NCI-H774 (cell line): ENCODE measurements at regions not wholly inside any gene's neighbourhood (a gene's known extent, or its start where the extent isn't known, plus 50 kb on each side); places are given as distances from the start of the nearest gene placed in this dataset.

Experiments
- DNase-seq: peaks from one replicate; lab custom pipeline; 2025; lab: John Stamatoyannopoulos, UW

DNA sequence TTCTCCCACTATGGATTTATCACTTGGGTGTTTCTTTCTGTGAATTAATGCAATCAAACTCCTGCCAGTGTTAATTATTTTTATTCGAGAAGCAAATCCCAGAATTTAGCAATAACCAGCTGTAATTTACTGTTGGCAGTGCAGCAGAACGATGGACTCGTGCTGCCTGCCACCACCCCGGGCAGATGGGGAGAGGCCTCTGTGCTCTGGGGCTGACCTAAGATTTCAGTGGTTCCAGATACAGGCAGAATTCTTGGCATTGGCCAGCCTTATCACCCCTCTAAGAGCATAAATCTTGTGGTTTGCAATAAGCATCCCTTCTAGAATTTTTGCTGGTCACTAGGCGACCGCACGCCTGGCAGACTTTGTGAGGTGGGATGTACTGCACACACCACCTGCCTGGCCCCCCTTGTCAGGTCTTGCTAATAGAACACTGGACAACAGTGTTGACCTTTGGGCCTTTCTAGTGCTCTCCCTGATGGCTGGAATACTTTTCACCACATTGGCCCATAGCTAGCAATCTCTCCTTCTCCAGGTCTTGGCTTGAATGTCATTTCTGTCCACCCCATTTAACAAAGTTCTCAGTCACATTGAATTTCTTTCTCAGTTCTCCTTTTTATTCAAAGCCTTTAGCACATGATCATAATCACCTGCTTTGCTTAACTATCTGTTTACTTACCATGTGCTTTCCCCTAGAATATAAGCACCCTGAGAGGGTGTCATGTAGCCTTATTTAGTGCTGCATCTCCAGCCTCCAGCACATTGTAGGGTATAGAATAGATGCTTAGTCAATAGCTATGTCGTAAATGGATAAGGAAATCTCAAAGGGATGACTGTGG lies 122.1 kb upstream of the DYNLRB2 start:
- no peak for DNase-seq

DNA sequence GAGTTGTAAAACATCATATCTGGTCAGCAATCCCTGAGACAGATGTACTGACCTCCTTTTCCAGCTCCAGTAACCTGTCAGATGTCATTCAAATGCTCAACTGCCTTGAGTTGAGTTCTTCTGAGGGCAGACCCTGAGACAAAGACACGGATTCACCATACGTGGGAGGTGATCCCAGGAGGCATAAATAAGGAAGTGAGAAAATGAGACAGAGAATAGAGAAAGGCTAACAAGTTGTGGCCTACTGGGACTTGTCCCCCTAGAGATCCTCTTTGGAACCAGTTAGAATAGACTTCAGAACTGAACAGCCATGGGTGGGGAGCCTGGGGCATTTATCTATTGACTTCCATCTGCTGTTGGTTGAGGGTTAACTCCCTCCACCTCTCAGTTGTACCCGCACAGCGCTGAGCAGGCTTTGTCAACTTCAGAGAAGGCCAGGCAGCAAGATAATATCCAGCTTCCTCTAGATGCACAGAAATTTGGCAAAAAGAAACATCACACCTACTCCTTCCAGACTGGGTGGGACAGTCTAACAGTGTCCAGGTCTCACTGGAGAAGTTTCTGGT lies 123.0 kb upstream of the DYNLRB2 start:
- no peak for DNase-seq

- DNase-seq = no peak
Observed at GRCh38 chr16:80408014-80408413, 132.8 kb upstream of the DYNLRB2 start.

DNA sequence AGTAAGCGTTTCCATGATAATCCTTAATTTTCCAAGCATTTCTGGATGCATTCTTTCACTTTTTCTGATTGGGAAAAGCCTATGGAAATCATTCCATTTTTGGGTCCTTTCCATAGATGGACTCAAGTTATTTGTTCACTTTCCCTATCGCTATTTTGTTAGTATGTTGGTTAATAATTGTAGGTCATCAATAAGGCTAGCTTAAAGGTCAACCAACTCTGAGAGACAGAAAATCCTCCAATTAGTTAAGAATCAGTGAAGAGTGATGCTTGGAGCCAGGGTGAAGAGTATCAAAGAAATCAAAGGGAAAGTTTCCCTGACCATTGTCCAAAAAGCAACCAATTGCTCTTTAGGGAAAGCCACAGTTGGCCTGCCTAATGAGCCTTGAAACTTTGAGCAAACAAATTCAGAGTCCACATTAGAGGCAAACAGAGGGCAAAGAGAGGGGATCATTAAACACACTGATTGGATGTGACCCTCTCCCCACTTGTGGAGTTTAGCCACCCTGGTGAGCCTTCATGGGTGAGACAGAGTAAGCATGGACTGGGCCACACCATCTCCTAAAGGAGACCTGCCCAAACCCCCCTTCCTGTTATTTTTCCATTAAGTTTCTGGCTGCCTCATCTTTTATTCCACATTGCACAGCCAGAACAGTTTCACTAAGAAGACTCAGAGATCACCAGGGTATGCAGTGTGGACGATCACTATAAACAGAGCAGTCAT lies 133.4 kb upstream of the DYNLRB2 start:
- DNase-seq = no peak

DNA sequence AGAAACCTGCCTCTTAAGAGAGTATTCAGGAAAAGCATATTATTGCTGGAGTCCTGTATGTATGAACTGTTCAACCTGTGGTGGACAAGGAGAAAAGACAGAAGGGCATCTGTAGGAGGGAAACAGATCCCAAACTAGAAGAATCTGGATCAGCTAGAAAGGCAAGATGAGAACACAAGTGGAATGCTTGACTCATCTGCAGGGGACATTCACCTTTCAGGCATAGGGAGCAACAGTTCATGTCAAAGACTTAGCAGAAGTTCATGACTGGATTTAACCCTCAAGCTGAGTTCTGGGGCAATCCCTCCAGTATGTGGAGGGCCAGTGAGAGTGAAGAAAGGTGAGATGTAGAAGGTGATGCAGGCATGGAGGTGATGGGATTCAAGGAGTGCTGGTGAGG lies 135.9 kb upstream of the DYNLRB2 start:
- no peak for DNase-seq

GRCh38 chr16:80403894-80404293 lies 136.9 kb upstream of the DYNLRB2 start:
- DNase-seq = no peak

GRCh38 chr16:80390871-80391489 lies 149.8 kb upstream of the DYNLRB2 start:
- DNase-seq = no peak

- DNase-seq = no peak
Observed at GRCh38 chr16:80390046-80390445, 150.7 kb upstream of the DYNLRB2 start.

DNA sequence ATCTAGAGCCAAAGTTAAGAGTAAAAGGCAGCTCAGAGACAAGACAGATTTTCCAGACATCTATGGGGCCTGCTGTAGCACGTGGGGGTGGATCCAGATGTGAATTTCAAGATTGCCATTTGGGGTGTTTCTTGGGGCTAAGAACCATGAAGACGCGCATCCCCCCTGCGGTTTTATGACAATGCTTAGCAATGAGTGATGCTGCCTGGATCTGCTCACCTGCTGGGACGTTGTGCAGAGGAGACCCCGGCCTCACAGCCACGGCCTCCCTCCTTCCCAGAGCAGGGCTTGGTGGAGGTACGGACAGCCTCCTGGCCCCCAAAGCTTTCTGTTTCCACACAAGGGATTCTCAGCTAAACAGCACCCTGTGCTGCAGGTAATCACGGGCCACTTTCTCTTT lies 151.5 kb upstream of the DYNLRB2 start:
- no peak for DNase-seq

- DNase-seq = no peak
Observed at GRCh38 chr16:80387318-80387921, 153.4 kb upstream of the DYNLRB2 start.

DNA sequence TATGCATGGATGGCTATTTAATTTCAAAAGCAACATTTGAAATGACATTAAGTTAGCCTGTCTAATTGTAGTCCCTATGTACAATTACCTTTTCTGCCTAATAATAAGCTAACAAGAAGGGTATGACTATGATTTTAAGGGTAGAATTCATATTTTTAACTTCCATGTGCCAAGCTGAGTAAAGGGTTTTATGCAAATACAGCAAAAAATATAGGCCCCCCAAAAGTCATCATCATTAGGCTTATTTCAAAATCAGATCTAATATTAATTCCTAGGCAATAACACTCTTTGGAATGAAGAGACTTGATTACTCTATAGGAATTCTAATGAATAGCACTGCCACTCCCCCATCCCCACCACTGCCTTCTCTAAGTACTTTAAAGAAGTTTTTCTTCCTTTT lies 155.9 kb upstream of the DYNLRB2 start:
- DNase-seq = no peak

DNA sequence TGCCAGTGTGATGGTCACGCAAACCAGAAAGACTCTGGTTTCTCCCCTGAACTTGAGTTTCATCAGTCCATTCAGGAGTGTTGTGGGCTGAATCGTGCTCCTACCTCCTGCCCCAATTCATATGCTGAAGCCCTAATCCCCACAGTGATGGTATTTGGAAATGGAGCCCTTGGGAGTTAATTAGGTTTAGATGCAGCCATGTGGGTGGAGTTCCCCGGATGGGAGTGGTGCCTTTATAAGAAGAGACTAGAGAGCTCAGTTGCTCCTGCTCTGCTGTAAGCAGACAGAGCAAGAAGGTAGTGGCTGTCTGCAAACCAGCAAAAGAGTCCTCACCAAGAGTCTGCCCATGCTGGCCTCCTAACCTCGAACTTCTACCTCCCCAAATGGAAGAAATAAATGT lies 160.3 kb upstream of the DYNLRB2 start:
- no peak for DNase-seq

GRCh38 chr16:80377096-80377956 lies 163.5 kb upstream of the DYNLRB2 start:
- DNase-seq = no peak

DNA sequence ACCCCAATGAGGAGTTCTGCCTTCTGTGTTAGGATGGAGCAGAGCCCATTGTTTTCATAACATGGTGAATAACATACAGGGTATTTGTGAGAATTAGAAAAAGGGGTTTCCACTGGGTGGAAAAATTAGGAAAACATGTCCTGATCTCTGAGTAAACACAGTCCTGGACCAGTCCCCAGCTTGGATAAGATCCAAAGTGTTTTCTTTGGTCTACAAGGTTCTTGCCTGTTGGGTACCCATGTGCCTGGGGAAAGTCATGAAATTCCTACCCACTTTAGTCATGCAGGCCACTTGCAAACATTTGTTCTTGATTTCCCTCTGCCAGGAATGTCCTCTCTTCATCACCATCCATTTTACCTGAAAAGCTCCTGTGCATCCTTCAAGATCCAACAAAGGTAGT lies 164.8 kb upstream of the DYNLRB2 start:
- DNase-seq = no peak

DNA sequence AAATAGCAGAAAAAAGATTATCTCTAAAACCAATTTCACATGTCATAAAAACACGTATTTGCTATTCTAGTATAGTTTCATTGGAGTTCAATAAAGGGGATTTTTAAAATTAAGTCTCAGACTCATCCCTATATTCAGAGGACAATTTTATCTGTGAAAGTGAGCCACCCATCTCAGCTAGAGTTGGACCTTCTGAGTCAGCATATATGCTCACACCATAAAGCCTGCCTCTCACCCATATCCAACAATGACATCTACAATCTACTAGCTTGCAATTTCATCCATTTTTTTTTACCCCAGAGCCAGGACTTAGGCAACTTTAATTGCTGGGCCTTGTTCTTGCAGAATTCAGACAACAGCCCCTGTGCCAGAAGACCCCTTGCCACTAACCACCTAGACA lies 165.3 kb upstream of the DYNLRB2 start:
- no peak for DNase-seq

DNA sequence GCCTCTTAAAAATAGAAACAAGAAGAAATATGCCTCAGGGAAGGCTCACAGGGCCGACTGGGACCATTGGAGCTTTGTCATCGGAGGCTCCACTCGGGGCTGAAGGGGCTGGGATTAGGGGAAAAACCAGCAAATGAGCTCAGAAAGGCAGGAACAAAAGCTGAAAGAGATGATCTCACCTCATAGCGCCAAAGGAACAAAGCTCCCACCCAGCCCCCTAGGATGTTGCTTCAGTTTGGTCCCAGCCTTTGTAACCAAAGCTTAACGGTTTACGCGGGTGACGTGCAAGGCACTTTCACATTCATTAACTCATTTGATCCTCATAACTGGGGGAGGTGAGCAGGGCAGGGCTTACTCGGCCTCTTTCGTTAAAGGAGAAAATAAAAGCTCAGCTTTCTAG lies 168.5 kb upstream of the DYNLRB2 start:
- DNase-seq = no peak

DNA sequence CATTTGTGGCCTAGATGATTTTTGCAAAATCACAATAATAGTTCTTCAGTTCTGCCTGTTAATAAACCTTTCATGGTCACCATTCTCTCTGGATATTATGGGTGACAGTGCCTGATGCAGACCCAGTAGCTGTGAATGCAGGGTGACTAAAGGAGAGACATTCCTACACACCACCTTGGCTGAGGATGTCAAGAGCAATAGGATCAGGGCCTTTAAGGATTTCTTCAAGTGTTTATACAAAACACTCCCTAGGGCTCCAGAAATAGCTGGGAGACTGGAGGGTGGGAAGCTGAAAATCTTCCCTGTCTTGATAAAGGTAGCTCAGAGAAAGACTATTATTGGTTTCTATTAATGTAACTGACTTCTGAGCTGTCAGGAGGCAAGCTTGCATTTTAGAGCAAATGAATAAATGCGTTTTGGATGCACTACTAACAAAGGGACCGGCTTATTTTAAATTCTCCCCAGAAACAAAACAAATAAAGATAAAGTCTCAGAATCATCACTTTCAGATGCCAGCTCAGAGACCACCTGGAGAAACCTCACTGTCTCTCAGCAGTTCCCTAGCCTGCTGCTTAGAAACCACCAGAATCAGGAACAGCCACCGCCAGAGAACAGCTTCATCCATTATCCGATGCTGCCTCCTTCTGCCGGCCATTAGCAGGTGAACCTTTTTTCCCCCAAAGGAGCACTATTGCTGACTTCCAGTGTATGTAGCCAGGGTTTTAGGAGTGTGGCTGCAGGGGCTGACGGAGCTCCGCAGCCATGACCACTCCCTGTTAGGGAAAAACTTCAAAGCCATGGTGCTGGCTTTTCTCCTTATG lies 171.4 kb upstream of the DYNLRB2 start:
- DNase-seq = no peak

DNA sequence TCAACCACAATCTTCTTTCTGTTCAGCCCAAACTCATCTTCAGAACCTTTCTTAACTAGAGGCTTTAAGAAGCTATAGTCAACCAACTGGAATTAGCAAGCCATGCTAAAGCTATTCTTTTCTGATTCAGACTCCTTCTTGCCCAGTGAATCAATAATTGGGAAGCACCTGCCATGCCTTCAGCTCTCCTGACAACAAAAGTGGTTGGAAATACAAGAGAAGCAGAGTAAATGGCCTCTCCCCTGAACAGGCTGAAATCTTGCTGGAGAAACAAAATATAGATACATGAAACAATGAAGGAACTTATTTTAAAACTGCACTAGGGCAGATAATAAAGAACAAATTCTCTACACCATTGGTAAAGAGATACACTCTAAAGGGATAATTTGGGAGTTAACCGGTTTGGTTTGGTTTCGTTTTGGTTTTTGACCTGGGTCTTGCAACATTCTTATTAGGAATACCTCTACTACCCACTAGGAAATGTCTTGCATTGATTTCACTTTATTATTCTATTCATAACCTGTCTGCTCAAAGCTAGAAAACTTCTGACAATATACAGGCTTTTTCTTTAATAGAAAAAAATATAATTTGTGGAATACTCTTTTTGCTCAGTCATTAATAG lies 173.6 kb upstream of the DYNLRB2 start:
- DNase-seq = no peak

- no peak for DNase-seq
Observed at GRCh38 chr16:80366023-80366422, 174.8 kb upstream of the DYNLRB2 start.

- DNase-seq = no peak
Observed at GRCh38 chr16:80362816-80363215, 178.0 kb upstream of the DYNLRB2 start.
